ENCODE measurements at regions not wholly inside any gene's neighbourhood (a gene's known extent, or its start where the extent isn't known, plus 50 kb on each side); places are given as distances from the start of the nearest gene placed in this dataset.
"Not testable (repeated sequence)": the region's sequence is repeated elsewhere in the genome, so short reads cannot be mapped to it uniquely, and the experiment has no call there.

- Histone ChIP-seq H3K27ac (ENCODE audit: low read depth, low read length) (no peak overlapping the region), H3K9ac (ENCODE audit: low read length) (no peak overlapping the region), H3K4me3 (ENCODE audit: low read length) (no peak overlapping the region), H3K36me3 (ENCODE audit: control insufficient read depth, insufficient read depth, low read length) (no peaks in the 10 kb centered on the region), H3K4me1 (ENCODE audit: control insufficient read depth, insufficient read depth, low read length) (no peaks in the 10 kb centered on the region), H3K27me3 (ENCODE audit: control insufficient read depth, insufficient read depth, low read length) (no peaks in the 10 kb centered on the region)
Measured at GRCh38 chr4:112830753-112831386, 193.9 kb downstream of the LARP7 start.

GRCh38 chr4:112832493-112832892 lies 195.6 kb downstream of the LARP7 start:
- H3K27me3 ChIP-seq (ENCODE audit: control insufficient read depth, insufficient read depth, low read length), result no peaks in the 10 kb centered on the region
- H3K9ac ChIP-seq (ENCODE audit: low read length), result no peak overlapping the region
- H3K36me3 ChIP-seq (ENCODE audit: control insufficient read depth, insufficient read depth, low read length), result no peaks in the 10 kb centered on the region
- no peaks in the 10 kb centered on the region for H3K4me1 ChIP-seq (ENCODE audit: control insufficient read depth, insufficient read depth, low read length)
- no peak overlapping the region for H3K27ac ChIP-seq (ENCODE audit: low read depth, low read length)
- H3K4me3 ChIP-seq (ENCODE audit: low read length), result no peak overlapping the region

GRCh38 chr4:112836895-112837294 lies 200.0 kb downstream of the LARP7 start:
- no peak overlapping the region for H3K9ac ChIP-seq (ENCODE audit: low read length)
- no peaks in the 10 kb centered on the region for H3K36me3 ChIP-seq (ENCODE audit: control insufficient read depth, insufficient read depth, low read length)
- H3K27ac ChIP-seq (ENCODE audit: low read depth, low read length), result no peak overlapping the region
- H3K4me3 ChIP-seq (ENCODE audit: low read length), result no peak overlapping the region
- H3K27me3 ChIP-seq (ENCODE audit: control insufficient read depth, insufficient read depth, low read length), result no peaks in the 10 kb centered on the region
- H3K4me1 ChIP-seq (ENCODE audit: control insufficient read depth, insufficient read depth, low read length), result no peaks in the 10 kb centered on the region

- not testable (repeated sequence) for H3K9ac ChIP-seq (ENCODE audit: low read length); H3K27ac ChIP-seq (ENCODE audit: low read depth, low read length); H3K36me3 ChIP-seq (ENCODE audit: control insufficient read depth, insufficient read depth, low read length); H3K27me3 ChIP-seq (ENCODE audit: control insufficient read depth, insufficient read depth, low read length); H3K4me1 ChIP-seq (ENCODE audit: control insufficient read depth, insufficient read depth, low read length); H3K4me3 ChIP-seq (ENCODE audit: low read length)
Measured at GRCh38 chr4:112838015-112838414, 201.1 kb downstream of the LARP7 start.

GRCh38 chr4:112840061-112840460 lies 203.1 kb downstream of the LARP7 start:
- no peak overlapping the region for H3K4me3 ChIP-seq (ENCODE audit: low read length)
- no peaks in the 10 kb centered on the region for H3K36me3 ChIP-seq (ENCODE audit: control insufficient read depth, insufficient read depth, low read length)
- H3K27me3 ChIP-seq (ENCODE audit: control insufficient read depth, insufficient read depth, low read length), result no peaks in the 10 kb centered on the region
- H3K9ac ChIP-seq (ENCODE audit: low read length), result no peak overlapping the region
- no peaks in the 10 kb centered on the region for H3K4me1 ChIP-seq (ENCODE audit: control insufficient read depth, insufficient read depth, low read length)
- no peak overlapping the region for H3K27ac ChIP-seq (ENCODE audit: low read depth, low read length)

- no peak overlapping the region for H3K27ac ChIP-seq (ENCODE audit: low read depth, low read length)
- H3K9ac ChIP-seq (ENCODE audit: low read length), result no peak overlapping the region
- H3K4me3 ChIP-seq (ENCODE audit: low read length), result no peak overlapping the region
- H3K27me3 ChIP-seq (ENCODE audit: control insufficient read depth, insufficient read depth, low read length), result no peaks in the 10 kb centered on the region
- H3K36me3 ChIP-seq (ENCODE audit: control insufficient read depth, insufficient read depth, low read length), result no peaks in the 10 kb centered on the region
- H3K4me1 ChIP-seq (ENCODE audit: control insufficient read depth, insufficient read depth, low read length), result no peaks in the 10 kb centered on the region
Measured at GRCh38 chr4:112840619-112841018, 203.7 kb downstream of the LARP7 start.

DNA sequence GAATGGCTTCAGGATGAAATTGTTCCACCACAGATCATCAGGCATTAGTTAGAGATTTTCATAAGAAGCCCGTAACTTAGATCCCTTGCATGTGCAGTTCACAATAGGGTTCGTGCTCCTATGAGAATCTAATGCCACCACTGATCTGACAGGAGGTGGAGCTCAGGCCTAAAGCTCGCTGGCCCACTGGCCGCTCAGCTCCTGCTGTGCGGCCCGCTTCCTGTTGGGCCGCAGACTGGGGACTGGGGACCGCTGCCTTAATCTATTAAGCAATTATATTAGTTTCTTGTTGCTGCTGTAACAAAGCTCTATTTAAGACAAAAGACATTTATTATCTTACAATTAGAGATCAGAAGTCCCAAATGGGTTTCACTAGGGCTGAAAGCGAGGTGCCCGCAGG lies 205.6 kb downstream of the LARP7 start:
- H3K4me1 ChIP-seq (ENCODE audit: control insufficient read depth, insufficient read depth, low read length), result no peaks in the 10 kb centered on the region
- no peaks in the 10 kb centered on the region for H3K27me3 ChIP-seq (ENCODE audit: control insufficient read depth, insufficient read depth, low read length)
- no peak overlapping the region for H3K9ac ChIP-seq (ENCODE audit: low read length)
- no peaks in the 10 kb centered on the region for H3K36me3 ChIP-seq (ENCODE audit: control insufficient read depth, insufficient read depth, low read length)
- no peak overlapping the region for H3K27ac ChIP-seq (ENCODE audit: low read depth, low read length)
- no peak overlapping the region for H3K4me3 ChIP-seq (ENCODE audit: low read length)

DNA sequence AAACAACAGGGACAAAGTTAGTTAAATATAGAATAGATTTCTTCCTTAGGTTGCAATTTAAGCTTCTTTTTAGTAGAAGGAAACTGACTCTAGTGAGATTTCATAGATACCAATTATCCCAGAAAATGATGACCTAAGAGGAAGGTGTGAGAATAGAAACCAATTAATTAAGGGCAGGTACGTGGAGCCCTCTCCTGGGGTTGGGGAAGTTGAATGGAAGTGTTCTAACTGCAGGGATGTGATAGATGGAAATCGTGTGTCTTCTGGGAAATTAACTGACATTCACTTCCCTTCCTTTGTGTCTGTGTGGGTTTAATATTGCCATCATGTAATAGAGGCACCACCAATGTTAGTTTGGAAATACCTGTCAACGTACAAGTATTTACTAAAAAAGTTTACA lies 204.1 kb upstream of the ANK2 start:
- Histone ChIP-seq H3K9ac (ENCODE audit: low read length) (no peak overlapping the region), H3K27me3 (ENCODE audit: control insufficient read depth, insufficient read depth, low read length) (no peaks in the 10 kb centered on the region), H3K27ac (ENCODE audit: low read depth, low read length) (no peak overlapping the region)

GRCh38 chr4:112847045-112847444 lies 202.4 kb upstream of the ANK2 start:
- H3K27ac ChIP-seq (ENCODE audit: low read depth, low read length), result no peak overlapping the region
- H3K9ac ChIP-seq (ENCODE audit: low read length), result no peak overlapping the region
- H3K36me3 ChIP-seq (ENCODE audit: control insufficient read depth, insufficient read depth, low read length), result no peaks in the 10 kb centered on the region
- H3K4me3 ChIP-seq (ENCODE audit: low read length), result no peak overlapping the region
- no peaks in the 10 kb centered on the region for H3K27me3 ChIP-seq (ENCODE audit: control insufficient read depth, insufficient read depth, low read length)
- no peaks in the 10 kb centered on the region for H3K4me1 ChIP-seq (ENCODE audit: control insufficient read depth, insufficient read depth, low read length)

More for the DNA sequence above, 204.1 kb upstream of the ANK2 start:
- H3K4me3 ChIP-seq (ENCODE audit: low read length), result no peak overlapping the region
- H3K36me3 ChIP-seq (ENCODE audit: control insufficient read depth, insufficient read depth, low read length), result no peaks in the 10 kb centered on the region
- H3K4me1 ChIP-seq (ENCODE audit: control insufficient read depth, insufficient read depth, low read length), result no peaks in the 10 kb centered on the region

DNA sequence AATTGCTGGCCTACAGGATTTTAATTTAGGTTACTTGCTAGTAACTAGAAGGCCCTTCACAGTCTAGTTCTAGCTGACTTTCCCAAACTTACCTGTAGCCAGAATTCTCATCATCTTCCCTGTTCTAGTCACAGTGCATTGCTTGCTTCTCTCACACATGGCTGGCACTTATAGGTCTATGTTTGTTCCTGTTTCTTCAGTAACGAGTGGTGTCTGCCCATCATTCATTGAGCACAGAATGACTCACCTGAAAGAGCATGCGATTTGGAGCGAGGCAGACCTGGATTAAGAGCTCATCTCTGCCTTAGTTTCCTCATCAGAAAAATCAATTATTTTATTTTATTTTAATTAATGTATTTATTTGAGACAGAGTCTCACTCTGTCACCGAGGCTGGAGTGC lies 201.7 kb upstream of the ANK2 start:
- no peaks in the 10 kb centered on the region for H3K27me3 ChIP-seq (ENCODE audit: control insufficient read depth, insufficient read depth, low read length)
- no peaks in the 10 kb centered on the region for H3K4me1 ChIP-seq (ENCODE audit: control insufficient read depth, insufficient read depth, low read length)

GRCh38 chr4:112848911-112849310 lies 200.5 kb upstream of the ANK2 start:
- no peaks in the 10 kb centered on the region for H3K36me3 ChIP-seq (ENCODE audit: control insufficient read depth, insufficient read depth, low read length)
- no peak overlapping the region for H3K9ac ChIP-seq (ENCODE audit: low read length)
- no peaks in the 10 kb centered on the region for H3K27me3 ChIP-seq (ENCODE audit: control insufficient read depth, insufficient read depth, low read length)
- no peak overlapping the region for H3K27ac ChIP-seq (ENCODE audit: low read depth, low read length)
- no peak overlapping the region for H3K4me3 ChIP-seq (ENCODE audit: low read length)
- no peaks in the 10 kb centered on the region for H3K4me1 ChIP-seq (ENCODE audit: control insufficient read depth, insufficient read depth, low read length)

More for the DNA sequence above, 201.7 kb upstream of the ANK2 start:
- H3K36me3 ChIP-seq (ENCODE audit: control insufficient read depth, insufficient read depth, low read length), result no peaks in the 10 kb centered on the region
- no peak overlapping the region for H3K27ac ChIP-seq (ENCODE audit: low read depth, low read length)
- no peak overlapping the region for H3K4me3 ChIP-seq (ENCODE audit: low read length)
- no peak overlapping the region for H3K9ac ChIP-seq (ENCODE audit: low read length)

GRCh38 chr4:112852601-112853000 lies 196.9 kb upstream of the ANK2 start:
- no peak overlapping the region for H3K9ac ChIP-seq (ENCODE audit: low read length)
- no peak overlapping the region for H3K4me3 ChIP-seq (ENCODE audit: low read length)
- H3K27ac ChIP-seq (ENCODE audit: low read depth, low read length), result no peak overlapping the region
- H3K27me3 ChIP-seq (ENCODE audit: control insufficient read depth, insufficient read depth, low read length), result no peaks in the 10 kb centered on the region
- H3K36me3 ChIP-seq (ENCODE audit: control insufficient read depth, insufficient read depth, low read length), result no peaks in the 10 kb centered on the region
- peaks cover 17% of the 10 kb centered on the region for H3K4me1 ChIP-seq (ENCODE audit: control insufficient read depth, insufficient read depth, low read length)

- Histone ChIP-seq H3K36me3 (ENCODE audit: control insufficient read depth, insufficient read depth, low read length) (no peaks in the 10 kb centered on the region), H3K27ac (ENCODE audit: low read depth, low read length) (peak overlapping the region; percentile 8), H3K27me3 (ENCODE audit: control insufficient read depth, insufficient read depth, low read length) (no peaks in the 10 kb centered on the region), H3K4me1 (ENCODE audit: control insufficient read depth, insufficient read depth, low read length) (peaks cover 21% of the 10 kb centered on the region), H3K9ac (ENCODE audit: low read length) (no peak overlapping the region), H3K4me3 (ENCODE audit: low read length) (no peak overlapping the region)
Measured at GRCh38 chr4:112853662-112854256, 195.7 kb upstream of the ANK2 start.

Measured in rectal smooth muscle tissue (tissue), 1 donor.